CD4-positive, alpha-beta T cell treated with Interleukin-2 at 100 ng/mL for 4 hours (primary cell): ENCODE measurements at regions not wholly inside any gene's neighbourhood (a gene's known extent, or its start where the extent isn't known, plus 50 kb on each side); places are given as distances from the start of the nearest gene placed in this dataset.

Experiments used
- DNase-seq: peaks from one replicate; pipeline ENCODE4 v3.0.0-alpha.2; 2020; ENCODE audit warnings: low spot score

- no peak for DNase-seq
Measured at GRCh38 chr3:168154089-168154488, 58.4 kb upstream of the GOLIM4 start.

DNA sequence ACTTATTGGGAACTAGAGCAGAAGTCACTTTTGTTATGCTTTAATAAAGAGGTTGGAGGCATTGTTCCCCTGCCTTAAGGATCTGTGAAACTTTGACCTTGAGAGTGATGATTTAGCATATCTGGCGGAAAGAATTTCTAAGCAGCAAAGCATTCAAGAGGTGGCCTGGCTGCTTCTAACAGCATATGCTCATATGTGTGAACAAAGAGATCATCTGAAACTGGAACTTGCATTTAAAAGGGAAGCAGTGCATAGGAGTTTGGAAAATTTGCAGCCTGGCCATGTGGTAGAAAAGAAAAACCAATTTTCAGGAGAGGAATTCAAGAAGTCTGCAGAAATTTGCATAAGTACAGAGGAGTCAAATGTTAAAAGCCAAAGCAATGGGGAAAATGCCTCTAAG, 56.4 kb upstream of the GOLIM4 start:
- no peak for DNase-seq
